GM19023 (cell line): ENCODE measurements at regions not wholly inside any gene's neighbourhood (a gene's known extent, or its start where the extent isn't known, plus 50 kb on each side); places are given as distances from the start of the nearest gene placed in this dataset.
"Not testable (repeated sequence)": the region's sequence is repeated elsewhere in the genome, so short reads cannot be mapped to it uniquely, and the experiment has no call there.

Experiments
- ATAC-seq: cut with Tn5 transposase; IDR thresholded peaks from one replicate; pipeline ENCODE4 v1.9.1; 2021; ENCODE audit warnings: mild to moderate bottlenecking, moderate library complexity; ENCODE audit not compliant: unreplicated experiment

DNA sequence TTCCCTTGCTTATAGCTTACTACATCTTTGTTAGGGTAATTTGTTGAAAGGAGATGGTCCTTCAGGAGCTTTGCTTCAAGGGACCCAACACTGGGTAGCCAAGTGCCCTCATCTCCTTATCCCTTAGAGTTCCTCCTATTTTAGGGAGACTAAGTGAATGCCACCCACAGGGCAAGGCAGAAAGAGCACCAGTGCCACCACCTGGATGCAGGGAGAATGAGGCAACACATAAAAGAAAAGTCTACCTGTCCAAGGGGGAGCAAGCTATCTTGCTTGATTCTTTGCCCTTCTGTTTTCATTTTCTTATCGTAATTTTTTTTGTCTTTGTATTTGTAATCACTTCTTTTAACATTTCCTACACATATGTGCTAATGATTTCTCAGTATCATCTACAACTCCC, 205.5 kb downstream of the NPR3 start:
- no peak for ATAC-seq

GRCh38 chr5:32928761-32929160, 217.6 kb downstream of the NPR3 start:
- no peak for ATAC-seq

- ATAC-seq = not testable (repeated sequence)
These were observed 220.3 kb downstream of the NPR3 start for GRCh38 chr5:32931438-32931837.

DNA sequence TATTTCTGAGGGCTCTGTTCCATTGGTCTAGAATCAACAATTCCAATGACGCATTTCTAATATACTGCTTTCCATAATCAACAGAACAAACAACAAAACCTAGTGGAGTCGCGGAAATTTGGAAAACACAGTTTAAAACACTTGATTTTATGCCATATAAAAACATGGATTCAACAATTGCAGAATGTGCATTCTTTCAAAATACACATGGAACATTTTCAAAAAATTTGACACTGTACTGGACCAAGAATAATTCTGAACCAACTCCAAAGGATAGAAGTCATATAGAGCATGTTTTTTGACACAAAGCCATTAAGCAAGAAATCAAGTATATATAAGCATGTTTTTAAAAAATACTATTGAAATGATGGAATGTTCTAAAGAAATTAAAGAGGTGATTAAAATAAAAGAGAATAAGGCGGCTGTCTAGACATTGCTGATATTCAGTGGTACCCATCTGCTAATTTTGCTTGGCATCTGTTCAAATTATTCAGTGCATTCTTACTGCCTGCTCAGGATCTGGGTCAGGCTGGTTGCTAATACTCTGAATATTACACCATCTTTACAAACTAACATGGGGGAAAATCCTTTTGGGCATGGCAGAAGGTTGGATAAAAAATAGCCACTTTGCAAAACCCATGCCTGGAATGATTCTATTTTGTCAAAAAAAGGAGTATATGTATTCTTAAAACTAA, 221.3 kb downstream of the NPR3 start:
- no peak for ATAC-seq

- no peak for ATAC-seq
These were observed 222.6 kb downstream of the NPR3 start for GRCh38 chr5:32933692-32934091.

DNA sequence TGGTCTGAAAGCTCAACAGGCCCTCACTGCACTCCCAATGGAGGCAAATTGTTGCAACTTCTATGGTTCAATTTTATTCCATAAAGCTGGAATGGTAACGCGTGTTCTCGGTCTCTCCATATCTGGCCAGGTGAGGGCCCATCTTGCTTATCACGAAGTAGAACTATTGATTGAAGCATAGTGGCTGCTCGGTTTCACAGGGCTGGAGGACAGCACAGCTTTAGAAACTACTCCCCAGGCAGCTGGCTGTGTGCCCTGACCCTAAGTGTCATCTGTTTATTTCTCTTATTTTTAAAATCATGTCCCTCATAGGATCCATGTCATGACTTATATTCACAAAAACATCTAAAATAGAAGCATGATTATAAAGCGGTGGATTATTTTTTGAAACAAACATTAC, 223.4 kb downstream of the NPR3 start:
- no peak for ATAC-seq

- ATAC-seq = no peak
These were observed 224.2 kb downstream of the NPR3 start for GRCh38 chr5:32935283-32935682.

DNA sequence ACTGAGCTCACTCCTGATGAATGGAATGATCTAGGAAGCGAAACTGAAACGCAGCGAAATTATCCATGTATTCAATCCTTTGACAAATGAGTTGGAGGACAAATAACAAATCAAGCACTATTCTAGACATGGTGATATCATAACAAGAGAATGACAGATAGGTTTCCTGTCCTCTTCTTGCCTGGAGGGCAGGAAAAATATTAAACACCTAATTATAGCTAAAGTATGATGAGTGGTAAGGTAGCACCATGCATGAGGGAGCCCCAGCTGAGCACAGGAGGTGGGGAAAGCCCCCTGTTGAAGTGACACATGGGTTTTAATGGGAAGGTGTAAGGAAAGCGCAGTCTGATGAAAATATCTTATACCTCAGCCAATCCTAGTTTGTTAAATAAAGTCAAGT, 225.2 kb downstream of the NPR3 start:
- ATAC-seq = no peak

DNA sequence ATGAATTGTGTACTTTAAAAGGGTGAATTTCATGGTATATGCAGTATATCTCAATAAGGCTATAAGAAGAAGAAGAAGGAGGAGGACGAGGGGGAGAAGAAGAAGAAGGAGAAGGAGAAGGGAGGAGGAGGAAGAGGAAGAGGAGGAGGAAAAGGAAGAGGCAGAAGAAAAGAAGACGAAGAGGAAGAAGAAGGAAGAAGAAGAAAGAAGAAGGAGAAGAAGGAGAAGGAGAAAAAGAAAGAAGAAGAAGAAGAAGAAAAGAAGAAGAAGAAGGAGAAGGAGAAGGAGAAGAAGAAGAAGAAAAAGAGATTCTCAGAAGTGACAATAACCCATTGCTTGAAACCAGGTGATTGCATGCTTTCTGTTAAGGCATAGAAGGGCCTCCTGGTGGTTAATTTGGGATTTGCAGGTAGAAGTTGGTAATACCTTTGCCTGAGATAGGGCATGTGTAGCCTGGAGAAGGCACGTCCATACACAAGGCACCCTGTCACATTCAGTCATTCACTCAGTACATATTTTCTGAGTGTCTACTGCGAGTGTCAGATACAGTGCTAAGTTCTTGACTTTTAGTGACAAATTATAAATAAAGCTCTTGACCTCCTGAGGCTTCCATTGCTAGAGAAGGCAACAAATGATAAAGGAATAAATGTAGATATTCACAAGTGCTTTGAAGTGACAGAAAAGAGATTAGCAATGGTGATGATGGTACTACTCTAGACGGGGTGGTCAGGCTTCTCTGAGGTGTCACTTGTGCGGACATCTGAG, 231.3 kb downstream of the NPR3 start:
- peak; percentile 78 for ATAC-seq

- ATAC-seq = no peak
These were observed 238.3 kb downstream of the NPR3 start for GRCh38 chr5:32949286-32949970.

DNA sequence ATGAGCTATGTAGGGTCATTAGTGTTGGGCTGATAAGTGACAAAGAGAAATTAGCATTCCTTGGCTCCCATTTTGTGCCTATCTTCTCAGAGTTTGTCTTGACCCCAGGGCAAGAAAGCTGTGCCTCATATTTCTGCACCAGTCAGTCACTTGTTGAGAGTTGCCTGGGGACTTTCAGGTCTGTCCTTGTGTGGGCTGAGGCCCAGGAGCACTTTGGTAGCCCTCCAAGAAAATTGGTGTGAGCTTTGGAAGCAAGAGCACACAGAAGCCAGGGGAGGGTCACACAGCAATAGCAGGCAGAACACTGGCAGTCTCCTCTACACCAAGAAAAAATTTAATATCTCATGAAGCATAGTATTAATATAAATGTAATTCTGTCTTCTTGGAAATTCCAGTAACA, 239.9 kb downstream of the NPR3 start:
- ATAC-seq = no peak

DNA sequence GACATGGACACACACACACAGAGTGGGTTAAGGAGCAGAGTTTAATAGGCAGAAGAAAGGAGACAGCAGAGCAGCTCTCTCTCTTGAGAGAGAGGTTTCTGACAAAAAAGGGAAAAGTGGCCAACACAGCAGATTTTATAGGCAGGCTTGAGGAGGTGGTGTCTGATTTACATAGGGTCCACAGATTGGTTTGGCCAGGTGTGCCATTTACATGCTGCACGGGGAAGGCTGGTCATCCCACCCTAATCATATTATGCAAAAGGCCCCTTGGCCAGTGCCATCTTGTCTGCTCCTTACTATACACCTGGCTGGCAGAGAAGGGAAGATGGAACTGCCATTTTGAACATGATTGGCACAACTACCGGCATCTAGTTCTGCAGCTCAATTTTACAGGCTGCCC, 240.8 kb downstream of the NPR3 start:
- no peak for ATAC-seq

- ATAC-seq = not testable (repeated sequence)
These were observed 241.3 kb downstream of the NPR3 start for GRCh38 chr5:32952421-32952820.

DNA sequence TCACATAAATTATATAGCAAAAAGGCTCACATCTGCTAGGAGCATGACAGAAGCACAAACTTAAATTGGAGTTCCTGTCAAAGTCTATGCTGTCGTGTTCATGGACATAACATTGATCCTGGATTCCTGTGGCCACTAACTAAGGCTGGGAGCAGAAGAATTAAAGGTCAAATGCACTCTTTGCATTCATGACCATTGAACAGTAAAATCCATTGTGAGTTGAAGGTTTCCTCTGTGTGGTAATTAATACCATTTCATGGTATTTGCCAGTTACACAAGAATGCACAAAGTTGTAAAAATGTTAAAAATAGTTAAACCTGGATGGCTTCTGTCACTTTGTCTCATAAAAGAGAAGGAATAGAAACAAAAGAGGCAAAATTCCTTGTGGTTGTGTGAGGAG, 242.6 kb downstream of the NPR3 start:
- no peak for ATAC-seq

DNA sequence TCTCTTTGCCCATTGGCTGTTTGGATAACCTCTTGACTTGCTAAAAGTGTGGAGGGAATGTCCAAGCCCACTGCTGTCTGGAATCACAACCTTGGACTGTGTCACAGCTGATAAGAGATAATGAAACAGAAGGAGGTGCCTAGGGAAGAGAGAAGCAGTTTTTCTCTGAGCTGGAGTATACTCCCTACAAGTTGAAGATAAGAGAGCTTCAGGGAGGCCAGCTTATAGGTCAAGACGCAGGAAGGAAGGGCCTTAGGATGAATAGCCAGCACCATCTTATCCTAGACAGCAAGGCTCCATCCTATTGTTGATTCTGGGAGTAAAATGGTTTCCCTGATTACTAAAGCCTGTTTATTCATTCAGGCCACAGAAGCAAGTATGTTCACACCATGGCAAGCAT, 244.7 kb downstream of the NPR3 start:
- ATAC-seq = no peak

DNA sequence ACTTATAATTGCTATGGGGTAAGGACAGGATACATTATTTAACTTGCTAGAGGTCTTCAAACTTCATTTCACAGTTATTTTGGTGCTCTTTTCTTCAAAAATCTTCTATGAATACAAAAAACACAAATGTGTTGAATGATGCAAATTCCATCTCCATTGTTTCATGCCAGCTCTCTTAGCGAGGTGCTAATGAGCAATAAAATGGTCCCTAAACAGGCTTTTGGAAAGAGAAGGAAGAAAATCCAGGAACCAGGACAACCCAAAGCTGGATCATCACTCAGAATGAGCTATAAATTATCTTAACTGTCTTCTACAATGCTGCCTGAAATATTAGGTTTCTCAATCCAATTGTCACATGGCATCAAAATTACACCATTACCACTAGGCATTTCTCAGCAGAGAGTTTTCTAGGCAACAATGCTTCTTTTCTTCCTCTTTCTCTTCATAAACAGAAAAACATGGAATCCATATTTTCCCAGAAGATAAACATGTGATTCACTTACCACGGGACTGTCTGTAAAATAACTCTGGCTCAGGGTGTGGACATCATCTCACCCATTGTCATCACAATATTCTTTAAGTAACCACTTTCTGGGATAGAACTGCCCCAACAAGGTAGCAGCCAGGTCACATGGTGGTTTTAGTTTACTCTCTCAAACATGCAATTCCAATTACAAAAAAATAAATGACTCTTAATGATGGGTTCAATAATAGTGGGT, 249.4 kb downstream of the NPR3 start:
- no peak for ATAC-seq

GRCh38 chr5:32961059-32961415, 249.9 kb downstream of the NPR3 start:
- no peak for ATAC-seq

GRCh38 chr5:32964261-32964660, 253.1 kb downstream of the NPR3 start:
- no peak for ATAC-seq

GRCh38 chr5:32973646-32974045, 262.5 kb downstream of the NPR3 start:
- no peak for ATAC-seq

- ATAC-seq = no peak
These were observed 264.7 kb downstream of the NPR3 start for GRCh38 chr5:32975656-32976375.

- ATAC-seq = no peak
These were observed 269.9 kb downstream of the NPR3 start for GRCh38 chr5:32981061-32981460.
